HG03139 (cell line): ENCODE measurements at regions not wholly inside any gene's neighbourhood (a gene's known extent, or its start where the extent isn't known, plus 50 kb on each side); places are given as distances from the start of the nearest gene placed in this dataset.
"Not testable (repeated sequence)": the region's sequence is repeated elsewhere in the genome, so short reads cannot be mapped to it uniquely, and the experiment has no call there.

Source experiments
- ATAC-seq: cut with Tn5 transposase; IDR thresholded peaks from one replicate; pipeline ENCODE4 v1.9.1; 2021; ENCODE audit not compliant: unreplicated experiment

DNA sequence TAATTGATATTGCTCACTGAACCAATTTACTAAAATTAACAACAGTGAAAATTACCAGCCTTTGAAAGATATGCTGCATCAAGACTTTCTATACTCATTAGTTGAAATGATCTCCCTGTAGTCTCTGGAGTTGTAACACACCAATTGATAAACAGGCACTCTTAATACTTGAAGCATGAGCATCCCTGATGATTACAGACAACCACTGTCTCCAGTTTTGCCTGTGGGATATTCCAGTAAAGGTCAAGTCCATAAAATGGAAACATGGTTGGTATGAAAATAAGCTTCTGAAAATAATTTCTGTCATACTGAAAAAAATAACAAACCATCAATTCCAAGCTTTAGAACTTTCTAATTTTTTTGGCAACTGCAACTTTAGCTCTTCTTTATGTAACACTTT, 405.8 kb downstream of the SPRY2 start:
- ATAC-seq: no peak

DNA sequence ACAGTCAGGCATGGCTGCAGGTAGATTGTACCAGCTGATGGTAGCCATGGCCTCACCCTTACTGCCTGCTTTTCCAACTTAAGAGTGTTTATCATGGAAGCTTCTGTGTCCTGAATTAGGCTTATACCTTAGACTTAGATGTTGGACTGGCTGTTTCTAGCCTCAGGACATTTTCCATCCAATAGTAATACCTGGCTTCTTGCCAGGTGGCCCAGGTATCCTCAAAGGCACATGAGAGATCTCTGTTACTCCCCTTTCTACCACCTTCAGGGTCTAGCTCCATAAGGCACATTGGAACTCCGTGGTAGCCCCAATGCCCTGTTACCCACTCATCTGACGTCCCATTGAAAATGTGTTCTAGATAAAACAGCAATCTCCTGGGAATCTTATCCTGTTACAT, 407.5 kb downstream of the SPRY2 start:
- ATAC-seq: no peak

- ATAC-seq: no peak
Measured at GRCh38 chr13:79932556-79932955, 408.4 kb downstream of the SPRY2 start.

- ATAC-seq: not testable (repeated sequence)
Measured at GRCh38 chr13:79923973-79924556, 416.9 kb downstream of the SPRY2 start.

DNA sequence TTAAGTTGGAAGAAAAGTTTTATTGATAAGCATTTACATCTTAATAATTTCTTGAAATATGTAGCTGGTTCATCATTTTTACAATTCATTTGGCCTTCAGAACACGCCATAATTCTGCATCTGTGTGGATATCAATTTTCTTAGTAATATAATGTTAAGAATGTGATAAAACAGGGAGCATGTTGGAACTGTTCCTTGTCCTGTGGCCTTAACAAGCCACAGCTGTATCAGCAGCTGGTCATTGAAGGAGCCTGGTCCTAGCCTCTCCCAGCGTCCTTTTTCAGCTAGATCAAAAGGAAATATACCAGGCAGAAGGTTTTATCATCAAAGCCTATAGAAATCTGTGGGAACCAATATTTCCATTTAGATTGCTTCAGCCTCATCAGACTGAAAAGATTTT, 421.8 kb downstream of the SPRY2 start:
- ATAC-seq: no peak

- no peak for ATAC-seq
Measured at GRCh38 chr13:79918620-79919019, 422.3 kb downstream of the SPRY2 start.

DNA sequence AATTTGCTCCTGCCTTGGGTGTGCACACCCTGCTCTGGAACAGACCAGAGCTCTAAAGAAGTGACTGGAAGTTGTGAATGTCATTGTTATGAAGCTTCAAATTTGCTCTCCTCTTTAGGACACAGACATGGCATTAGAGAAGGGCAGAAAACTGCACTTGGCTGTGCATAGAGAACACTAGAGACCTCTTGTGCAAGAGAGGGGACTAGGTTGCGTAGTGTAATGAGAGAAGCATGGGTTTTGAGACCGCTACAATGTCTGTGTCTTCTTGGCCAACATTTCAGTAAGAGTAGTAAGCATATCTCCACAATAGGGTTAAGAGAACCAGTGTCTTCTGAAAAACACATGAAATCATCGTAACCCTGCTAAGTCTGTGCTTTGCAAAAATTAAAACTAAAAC, 423.3 kb downstream of the SPRY2 start:
- ATAC-seq: no peak

GRCh38 chr13:79915114-79915811, 425.7 kb downstream of the SPRY2 start:
- no peak for ATAC-seq

DNA sequence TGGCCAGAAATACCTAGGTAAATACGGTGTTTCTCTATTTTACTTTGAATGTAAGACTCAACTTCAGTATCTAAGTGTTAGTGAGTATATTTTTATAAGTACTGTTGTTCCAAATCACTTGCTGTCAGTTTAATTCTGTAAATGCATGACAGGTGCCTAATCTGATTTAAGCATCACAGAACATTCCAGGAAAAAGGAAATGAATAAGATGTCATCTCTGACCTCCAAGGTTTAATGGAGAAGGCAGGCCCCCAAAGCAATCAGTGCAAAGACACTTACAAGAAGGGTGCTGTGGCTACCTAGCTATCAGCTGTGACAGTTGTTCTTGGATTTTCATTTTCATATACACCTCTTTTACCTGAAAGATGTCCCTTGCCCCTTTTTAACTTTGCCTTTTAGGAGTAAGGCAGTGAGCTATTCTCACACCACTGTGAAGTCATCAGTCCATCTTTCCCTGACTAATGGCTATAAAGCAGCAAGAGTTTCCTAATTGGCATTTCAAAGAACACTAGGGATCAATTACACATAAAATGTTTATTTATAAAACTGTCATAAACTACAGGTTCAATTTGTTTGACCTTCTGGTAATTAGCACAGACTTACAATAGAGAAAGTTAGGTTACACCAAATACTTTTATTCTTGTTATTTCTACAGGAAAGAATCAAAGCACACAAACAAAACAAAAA, 427.6 kb downstream of the SPRY2 start:
- no peak for ATAC-seq

DNA sequence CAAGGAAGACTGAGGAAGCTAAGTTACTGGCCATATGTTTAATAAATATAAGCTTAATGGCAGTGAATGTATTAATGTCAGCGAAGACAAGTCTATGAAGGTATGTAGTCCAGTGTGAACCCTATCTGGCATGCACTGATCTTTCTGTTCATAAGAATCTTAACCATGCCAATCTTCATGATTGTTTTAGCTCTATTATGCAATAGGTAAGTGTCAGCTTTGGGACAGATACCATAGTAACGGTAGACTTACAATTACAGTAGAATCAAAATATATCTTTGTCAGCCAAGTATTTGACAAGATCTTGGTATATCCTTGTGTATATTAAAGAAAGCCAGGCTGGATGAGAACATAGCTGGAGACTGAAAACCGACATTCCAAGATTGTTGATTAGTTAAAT, 428.5 kb downstream of the SPRY2 start:
- ATAC-seq: no peak

DNA sequence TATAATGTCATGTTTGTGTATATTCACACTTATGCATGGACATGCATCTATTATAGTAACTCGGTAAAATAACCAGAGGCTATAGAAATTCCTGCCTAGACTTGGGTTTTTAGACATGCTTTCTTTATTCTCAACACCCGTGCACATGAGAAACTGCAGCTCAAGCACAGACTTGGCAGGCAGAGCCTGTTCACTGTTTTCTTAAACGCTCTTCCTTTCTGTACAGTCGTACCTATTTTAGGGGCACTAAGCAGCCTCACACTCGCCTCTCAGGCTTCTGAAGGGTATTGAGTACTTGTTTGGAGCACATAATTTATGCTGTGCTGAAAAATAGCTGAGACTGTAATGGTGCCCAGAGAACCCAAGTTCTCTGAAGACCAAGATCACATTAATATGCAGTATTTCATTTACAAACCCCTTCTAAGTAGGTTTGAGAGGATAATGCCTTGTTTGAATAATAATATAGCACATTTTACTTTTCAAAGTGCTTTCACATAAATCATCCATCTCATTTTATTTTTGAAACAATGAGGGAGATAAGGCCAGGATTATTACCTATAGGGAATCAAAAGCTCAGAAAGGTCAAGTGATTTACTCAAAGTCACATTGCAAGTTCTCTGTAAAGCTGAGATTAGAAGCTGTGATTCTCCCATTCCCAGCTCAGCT, 429.9 kb downstream of the SPRY2 start:
- no peak for ATAC-seq

- no peak for ATAC-seq
Measured at GRCh38 chr13:79909644-79910043, 428.7 kb downstream of the NDFIP2 start.

- no peak for ATAC-seq
Measured at GRCh38 chr13:79908381-79908780, 427.4 kb downstream of the NDFIP2 start.

GRCh38 chr13:79907527-79907926, 426.6 kb downstream of the NDFIP2 start:
- no peak for ATAC-seq

DNA sequence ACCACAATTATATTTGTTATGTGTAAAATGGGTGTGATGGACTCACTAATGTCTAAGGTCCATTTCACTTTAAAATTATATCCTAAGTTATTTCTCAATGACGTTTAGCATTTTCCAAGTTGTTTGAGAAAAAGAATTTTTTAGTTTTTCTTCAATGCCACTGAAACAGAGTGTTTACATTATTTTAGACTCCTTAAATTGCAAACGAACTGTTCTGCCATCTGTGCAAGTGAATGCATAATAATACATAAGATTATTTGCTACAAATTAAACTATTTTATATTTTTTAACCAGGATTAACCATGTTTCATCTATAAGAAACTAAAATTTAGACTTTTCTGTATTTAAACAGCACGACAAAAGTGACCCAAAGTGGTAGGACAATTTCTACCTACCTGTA, 425.4 kb downstream of the NDFIP2 start:
- ATAC-seq: no peak

GRCh38 chr13:79905018-79905417, 424.1 kb downstream of the NDFIP2 start:
- no peak for ATAC-seq

DNA sequence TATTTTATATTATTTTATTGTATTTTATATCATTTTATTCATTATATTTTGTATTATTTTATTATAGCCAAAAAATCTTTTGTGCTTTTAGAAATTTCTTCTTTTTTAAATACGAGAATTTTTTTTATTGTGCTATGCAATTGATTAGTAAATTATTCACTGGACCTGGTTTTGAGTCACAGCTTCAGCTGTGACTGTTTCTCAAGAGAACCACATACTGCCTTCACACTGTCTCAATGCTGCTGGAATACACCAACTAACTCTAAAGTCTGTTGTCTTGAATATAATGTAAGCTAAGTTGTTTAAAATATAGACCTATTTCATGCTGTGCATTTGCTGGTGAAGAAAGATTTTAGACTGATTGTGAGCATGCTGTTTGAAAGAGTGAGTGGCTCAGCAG, 423.6 kb downstream of the NDFIP2 start:
- ATAC-seq: no peak

DNA sequence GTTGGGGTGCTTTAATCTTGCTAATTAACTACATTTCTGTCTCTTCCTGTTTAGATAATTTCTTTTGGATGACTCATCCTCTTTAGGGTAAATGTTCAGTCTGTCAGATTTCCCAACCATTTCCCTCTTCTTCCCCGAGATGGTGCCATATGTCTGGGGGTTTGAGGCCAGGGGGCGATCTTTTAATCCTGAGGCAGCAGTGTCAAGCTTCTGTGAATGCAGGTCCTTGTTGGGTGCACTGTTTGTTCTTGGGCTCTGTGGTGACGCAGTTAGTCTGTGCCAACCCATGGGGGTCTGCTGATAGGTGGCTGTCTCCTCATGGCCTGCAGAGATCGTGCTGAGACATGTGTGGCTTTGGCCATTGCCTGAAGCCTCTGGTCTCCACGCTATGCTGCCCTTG, 420.4 kb downstream of the NDFIP2 start:
- ATAC-seq: no peak

GRCh38 chr13:79900356-79900755, 419.4 kb downstream of the NDFIP2 start:
- no peak for ATAC-seq

- no peak for ATAC-seq
Measured at GRCh38 chr13:79898996-79899395, 418.0 kb downstream of the NDFIP2 start.

DNA sequence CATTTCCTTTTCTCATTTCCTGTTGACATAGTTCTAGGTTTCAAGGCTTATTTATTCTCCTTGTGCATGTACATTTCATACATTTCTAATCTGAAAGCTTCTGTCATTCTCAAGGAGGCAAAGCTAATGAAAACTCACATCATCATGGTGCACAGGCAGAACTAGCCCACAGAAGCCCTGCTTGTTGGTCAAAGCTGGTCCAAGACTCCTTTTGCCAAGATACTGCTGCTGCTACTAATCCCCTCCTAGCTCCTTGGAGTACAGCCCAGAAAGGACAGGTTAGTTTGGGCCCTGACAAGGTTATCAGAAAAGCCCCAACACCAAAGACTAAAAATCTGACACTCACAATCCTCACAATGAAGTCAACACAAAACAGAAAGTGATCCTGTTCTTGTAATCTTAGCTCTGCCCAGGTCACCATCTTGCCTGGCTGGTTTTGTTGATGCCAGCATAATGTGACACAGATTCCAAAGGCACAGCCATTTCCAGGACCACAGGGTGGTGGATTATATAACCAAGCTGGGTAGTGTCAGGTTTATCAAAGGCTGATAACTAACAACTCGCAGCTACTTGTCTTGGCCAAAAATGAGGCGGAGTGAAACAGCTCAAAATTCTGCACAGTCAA, 417.4 kb downstream of the NDFIP2 start:
- no peak for ATAC-seq
